K562 (cell line): ENCODE measurements at regions not wholly inside any gene's neighbourhood (a gene's known extent, or its start where the extent isn't known, plus 50 kb on each side); places are given as distances from the start of the nearest gene placed in this dataset.

Experiments used
- ADNP ChIP-seq: fragments of 200-800 bp; sonication (Bioruptor generic); IDR thresholded peaks from 2 replicates; pipeline ENCODE4 v1.6.1; 2016; ENCODE audit warnings: missing genetic modification characterization, missing compliant biosample characterization
- BACH1 ChIP-seq: fragments of 200-800 bp; sonication (Bioruptor generic); IDR thresholded peaks from 2 replicates; pipeline ENCODE4 v1.6.1; 2016; ENCODE audit warnings: missing genetic modification characterization, missing compliant biosample characterization
- BRD4 ChIP-seq: fragments of 200-600 bp; sonication (generic); IDR thresholded peaks from 2 replicates; pipeline ENCODE4 v1.6.1; 2017; ENCODE audit warnings: inconsistent platforms
- CEBPB ChIP-seq: fragments of 450-650 bp; IDR thresholded peaks from 2 replicates; pipeline ENCODE4 v1.6.1; 2016; ENCODE audit warnings: missing genetic modification characterization, missing compliant biosample characterization
- CTCF ChIP-seq, 3 experiments: IDR thresholded peaks in 2 of 3; conservative IDR thresholded peaks in 1 of 3; 2 replicates each; pipeline ENCODE4 v1.5.1; 2011 to 2012; ENCODE audit warnings: low read length in 3 of 3, mild to moderate bottlenecking in 3 of 3, control low read depth in 2 of 3, improper control_type of control experiment in 1 of 3, inconsistent platforms in 1 of 3, low read depth in 1 of 3, mixed read lengths in 1 of 3, moderate library complexity in 1 of 3; ENCODE audit not compliant: insufficient read depth in 2 of 3
- DPF2 ChIP-seq: fragments of 450-650 bp; IDR thresholded peaks from 2 replicates; pipeline ENCODE4 v1.6.1; 2016
- E2F1 ChIP-seq: sonication (generic); formaldehyde crosslinking; IDR thresholded peaks from 2 replicates; pipeline ENCODE4 v1.8.1; 2023; ENCODE audit warnings: mild to moderate bottlenecking, missing genetic modification reagents, moderate library complexity
- FIP1L1 ChIP-seq: fragments of 200-400 bp; formaldehyde crosslinking; IDR thresholded peaks from 2 replicates; pipeline ENCODE4 v1.6.1; 2018; ENCODE audit warnings: mild to moderate bottlenecking, low read depth, low read length; ENCODE audit not compliant: poor library complexity, severe bottlenecking
- FOXM1 ChIP-seq, 2 experiments: fragments of 450-650 bp in 1 of 2; sonication (generic) in 1 of 2; formaldehyde crosslinking in 1 of 2; IDR thresholded peaks; 2 replicates each; pipeline versions ENCODE4 v1.6.1 to v1.9.0; 2017 to 2022; ENCODE audit warnings: low read depth in 2 of 2, mild to moderate bottlenecking in 2 of 2, missing genetic modification reagents in 1 of 2, moderate library complexity in 1 of 2
- MAFF ChIP-seq: IDR thresholded peaks from 2 replicates; pipeline ENCODE4 v1.6.1; 2012; ENCODE audit warnings: low read length, improper control_type of control experiment
- PRDM10 ChIP-seq: fragments of 450-650 bp; IDR thresholded peaks from 2 replicates; pipeline ENCODE4 v1.6.1; 2018; ENCODE audit not compliant: partially characterized antibody
- TGIF2 ChIP-seq: sonication (generic); formaldehyde crosslinking; IDR thresholded peaks from 2 replicates; pipeline ENCODE4 v1.8.1; 2022; ENCODE audit warnings: mild to moderate bottlenecking, missing genetic modification reagents, moderate library complexity
- ZNF232 ChIP-seq: sonication (generic); formaldehyde crosslinking; IDR thresholded peaks from 2 replicates; pipeline ENCODE4 v1.8.0; 2022; ENCODE audit warnings: mild to moderate bottlenecking, missing genetic modification reagents

DNA sequence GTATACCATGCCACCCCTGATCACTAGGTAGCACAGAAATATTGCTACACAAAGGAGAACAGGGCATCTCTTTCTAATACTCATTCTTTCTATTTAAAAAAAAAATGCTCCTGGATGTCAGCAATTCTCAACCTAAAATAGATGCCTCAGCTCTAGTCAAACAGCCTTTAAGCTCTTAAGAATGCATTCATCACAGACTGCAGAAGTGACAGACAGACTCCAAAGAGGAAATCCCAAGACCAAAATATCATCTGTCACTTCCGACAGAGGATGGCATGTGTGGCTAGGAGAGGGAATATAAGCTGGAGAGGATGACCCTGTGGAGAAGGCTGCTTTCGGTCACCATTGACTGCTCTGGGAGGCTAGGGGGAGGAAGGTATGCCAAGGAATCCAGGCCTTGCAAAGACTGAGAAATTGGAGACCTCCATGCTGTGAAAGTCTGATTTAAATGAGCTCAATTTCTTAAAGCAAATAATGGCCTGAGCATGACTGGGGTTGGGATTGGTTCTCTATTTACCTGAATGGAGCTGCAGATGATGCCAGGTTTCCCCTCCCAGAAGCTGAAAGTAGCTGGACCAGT is 277.4 kb downstream of the BRINP2 start:
- no peak for TF ChIP-seq ZNF232
- TF ChIP-seq ADNP = no peak
- TF ChIP-seq MAFF = no peak
- no peak for TF ChIP-seq BACH1
- no peak for TF ChIP-seq DPF2
- TF ChIP-seq TGIF2 (CRISPR knock-in tag) = no peak
- TF ChIP-seq FIP1L1 = no peak
- no peak for TF ChIP-seq PRDM10
- no peak for TF ChIP-seq FOXM1 (IDR thresholded peaks at IDR 0.05; ENCODE audit: low read depth)
- TF ChIP-seq FOXM1 (CRISPR knock-in tag; IDR thresholded peaks at IDR 0.05; ENCODE audit: low read depth) = no peak
- no peak for TF ChIP-seq E2F1 (CRISPR knock-in tag)
- TF ChIP-seq BRD4 = no peak
- TF ChIP-seq CEBPB (tag) = no peak
- TF ChIP-seq CTCF (IDR thresholded peaks at IDR 0.05 in 2 of 3, conservative IDR thresholded peaks at IDR 0.05 in 1 of 3; ENCODE audit: insufficient read depth in 2 of 3, low read depth in 1 of 3, low read length in 3 of 3) = no peak
